Choroid plexus epithelial cell (primary cell): ENCODE measurements at regions not wholly inside any gene's neighbourhood (a gene's known extent, or its start where the extent isn't known, plus 50 kb on each side); places are given as distances from the start of the nearest gene placed in this dataset.
"Not testable (repeated sequence)": the region's sequence is repeated elsewhere in the genome, so short reads cannot be mapped to it uniquely, and the experiment has no call there.

Source experiments
- DNase-seq: peaks from one replicate; pipeline ENCODE4 v3.0.0-alpha.2; 2010; ENCODE audit warnings: low read depth
- H3K4me3 ChIP-seq: 2 replicates; pipeline ENCODE4 v1.5.1; 2011; ENCODE audit warnings: low read depth, mild to moderate bottlenecking, control low read depth, low read length, moderate library complexity
- TF ChIP-seq, protein P1 (sequence below): conservative IDR thresholded peaks from 2 replicates; pipeline ENCODE4 v1.5.1; 2011; ENCODE audit warnings: low read depth, mild to moderate bottlenecking, control low read depth, inconsistent platforms, low read length, moderate library complexity

DNA sequence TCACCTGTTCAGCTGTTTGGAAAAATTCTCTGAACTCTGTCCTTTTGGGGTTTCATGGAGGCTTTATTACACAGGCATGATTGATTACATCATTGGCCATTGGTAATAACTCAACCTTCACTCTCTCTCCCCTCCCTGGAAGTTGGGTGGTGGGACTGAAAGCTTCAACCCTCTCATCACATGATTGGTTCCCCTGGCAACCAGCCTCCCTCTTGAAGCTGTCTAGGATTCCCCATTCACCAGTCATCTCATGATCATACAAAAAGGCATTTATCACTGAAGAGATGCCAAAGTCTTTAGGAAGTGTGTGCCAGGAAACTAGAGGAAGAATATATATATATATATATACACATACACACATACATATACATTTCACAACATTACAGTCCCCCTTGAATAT, 228.5 kb downstream of the ZNF326 start:
- TF ChIP-seq, protein P1, sequence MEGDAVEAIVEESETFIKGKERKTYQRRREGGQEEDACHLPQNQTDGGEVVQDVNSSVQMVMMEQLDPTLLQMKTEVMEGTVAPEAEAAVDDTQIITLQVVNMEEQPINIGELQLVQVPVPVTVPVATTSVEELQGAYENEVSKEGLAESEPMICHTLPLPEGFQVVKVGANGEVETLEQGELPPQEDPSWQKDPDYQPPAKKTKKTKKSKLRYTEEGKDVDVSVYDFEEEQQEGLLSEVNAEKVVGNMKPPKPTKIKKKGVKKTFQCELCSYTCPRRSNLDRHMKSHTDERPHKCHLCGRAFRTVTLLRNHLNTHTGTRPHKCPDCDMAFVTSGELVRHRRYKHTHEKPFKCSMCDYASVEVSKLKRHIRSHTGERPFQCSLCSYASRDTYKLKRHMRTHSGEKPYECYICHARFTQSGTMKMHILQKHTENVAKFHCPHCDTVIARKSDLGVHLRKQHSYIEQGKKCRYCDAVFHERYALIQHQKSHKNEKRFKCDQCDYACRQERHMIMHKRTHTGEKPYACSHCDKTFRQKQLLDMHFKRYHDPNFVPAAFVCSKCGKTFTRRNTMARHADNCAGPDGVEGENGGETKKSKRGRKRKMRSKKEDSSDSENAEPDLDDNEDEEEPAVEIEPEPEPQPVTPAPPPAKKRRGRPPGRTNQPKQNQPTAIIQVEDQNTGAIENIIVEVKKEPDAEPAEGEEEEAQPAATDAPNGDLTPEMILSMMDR: no peak
- no peak for DNase-seq
- H3K4me3 ChIP-seq: no peak overlapping the region

- H3K4me3 ChIP-seq: no peak overlapping the region
- TF ChIP-seq, protein P1: no peak
- no peak for DNase-seq
Observed at GRCh38 chr1:90220941-90221693, 226.2 kb downstream of the ZNF326 start.

DNA sequence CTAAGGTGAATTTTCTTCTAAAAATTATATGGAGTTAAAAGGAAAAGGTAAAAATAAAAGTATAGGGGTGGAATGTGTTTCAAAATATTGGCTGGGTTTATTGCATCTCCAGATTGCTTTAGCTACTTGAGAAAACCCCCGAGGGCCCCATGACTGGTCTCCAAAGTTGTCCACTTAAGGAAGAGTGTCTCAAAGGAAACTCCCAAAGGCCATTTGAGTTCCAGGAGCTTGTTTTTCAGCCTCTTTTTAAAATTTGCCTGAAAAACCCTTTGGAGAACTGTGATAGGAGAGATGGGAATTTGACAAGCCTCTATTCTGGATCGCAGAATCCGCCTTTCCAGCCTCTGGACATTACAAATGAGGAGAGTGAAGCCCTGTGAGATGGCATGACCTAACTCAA, 225.6 kb downstream of the ZNF326 start:
- no peak for DNase-seq
- H3K4me3 ChIP-seq: no peak overlapping the region
- TF ChIP-seq, protein P1: no peak

- H3K4me3 ChIP-seq, DNase-seq: not testable (repeated sequence)
Observed at GRCh38 chr1:90219166-90219871, 224.4 kb downstream of the ZNF326 start.

- TF ChIP-seq, protein P1: no peak
- no peak overlapping the region for H3K4me3 ChIP-seq
- no peak for DNase-seq
Observed at GRCh38 chr1:90210633-90211491, 216.0 kb downstream of the ZNF326 start.

GRCh38 chr1:90208949-90209348, 214.0 kb downstream of the ZNF326 start:
- no peak overlapping the region for H3K4me3 ChIP-seq
- TF ChIP-seq, protein P1: no peak

GRCh38 chr1:90206260-90206659, 211.3 kb downstream of the ZNF326 start:
- no peak overlapping the region for H3K4me3 ChIP-seq
- TF ChIP-seq, protein P1: no peak

More at GRCh38 chr1:90208949-90209348, 214.0 kb downstream of the ZNF326 start:
- DNase-seq: no peak

More at GRCh38 chr1:90206260-90206659, 211.3 kb downstream of the ZNF326 start:
- no peak for DNase-seq
